Activated CD4-positive, alpha-beta T cell treated with anti-CD3 and anti-CD28 coated beads for 36 hours (primary cell): ENCODE measurements at regions not wholly inside any gene's neighbourhood (a gene's known extent, or its start where the extent isn't known, plus 50 kb on each side); places are given as distances from the start of the nearest gene placed in this dataset.

Experiments used
- ATAC-seq: fragments of 200-7000 bp; cut with Tn5 transposase; one replicate; pipeline ENCODE4 v1.10.0; 2021; ENCODE audit warnings: mild to moderate bottlenecking, moderate library complexity
- CTCF ChIA-PET: fragments of 350-600 bp; sonication (Branson Sonifier 250); formaldehyde crosslinking; loops from one replicate; lab custom pipeline; 2021; ENCODE audit warnings: antibody characterized with exemption; lab: Charles Lee
- POLR2A ChIA-PET: fragments of 350-600 bp; sonication (Branson Sonifier 250); formaldehyde crosslinking; loops from one replicate; lab custom pipeline; 2021; ENCODE audit warnings: antibody characterized with exemption, inconsistent platforms; lab: Charles Lee
- DNase-seq: peaks from one replicate; pipeline ENCODE4 v3.0.0-alpha.2; 2020
- H3K27ac Mint-ChIP-seq: one replicate; pipeline ENCODE4 v1.8.0; 2021; ENCODE audit warnings: mixed read lengths
- H3K27me3 Mint-ChIP-seq: one replicate; pipeline ENCODE4 v1.8.0; 2021; ENCODE audit warnings: mixed read lengths
- H3K36me3 Mint-ChIP-seq: one replicate; pipeline ENCODE4 v1.8.0; 2021; ENCODE audit warnings: low read depth, mixed read lengths
- H3K4me1 Mint-ChIP-seq: one replicate; pipeline ENCODE4 v1.8.0; 2021; ENCODE audit warnings: mixed read lengths
- H3K4me3 Mint-ChIP-seq: one replicate; pipeline ENCODE4 v1.8.0; 2021; ENCODE audit warnings: mild to moderate bottlenecking, moderate library complexity, mixed read lengths
- H3K9me3 Mint-ChIP-seq: one replicate; pipeline ENCODE4 v1.8.0; 2021; ENCODE audit warnings: low read depth, mixed read lengths
- intact Hi-C, 2 experiments: fragments of 100-400 bp; cut with DNase I in 1 of 2; cut with micrococcal nuclease in 1 of 2; formaldehyde crosslinking; loops; one replicate each; pipeline versions ENCODE4 v1.14.2 to v1.15.1; 2022 to 2024; cut with DNase I, micrococcal nuclease

DNA sequence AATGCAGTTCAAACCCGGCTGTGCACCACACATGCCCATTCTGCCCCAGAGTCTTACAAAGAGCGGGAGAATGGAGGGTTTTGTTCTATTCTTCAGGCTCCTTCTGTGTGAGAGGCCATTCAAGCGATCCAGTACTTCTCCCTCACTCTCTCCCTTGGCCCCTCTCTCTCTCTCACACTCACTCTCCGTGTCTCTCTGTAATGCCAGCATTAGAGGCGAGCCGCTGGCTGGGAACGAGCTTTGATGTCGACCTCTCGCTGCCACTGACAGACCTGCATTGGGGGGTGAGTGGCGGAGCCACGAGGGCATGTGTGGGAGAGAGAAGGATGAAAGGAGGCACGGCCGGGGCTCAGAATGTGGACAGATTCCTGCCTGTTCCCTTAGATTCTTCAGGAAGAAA, 231.7 kb upstream of the ARRDC4 start:
- ATAC-seq (no peak), DNase-seq (no peak)
- ChIA-PET CTCF (no interaction called here), POLR2A (no interaction called here)
- no peak overlapping the region for H3K27ac Mint-ChIP-seq
- no peak overlapping the region for H3K4me3 Mint-ChIP-seq
- no peaks in the 10 kb centered on the region for H3K36me3 Mint-ChIP-seq
- intact Hi-C loops: no loop called here
- no peaks in the 10 kb centered on the region for H3K27me3 Mint-ChIP-seq
- H3K4me1 Mint-ChIP-seq: no peaks in the 10 kb centered on the region
- H3K9me3 Mint-ChIP-seq: no peaks in the 10 kb centered on the region

DNA sequence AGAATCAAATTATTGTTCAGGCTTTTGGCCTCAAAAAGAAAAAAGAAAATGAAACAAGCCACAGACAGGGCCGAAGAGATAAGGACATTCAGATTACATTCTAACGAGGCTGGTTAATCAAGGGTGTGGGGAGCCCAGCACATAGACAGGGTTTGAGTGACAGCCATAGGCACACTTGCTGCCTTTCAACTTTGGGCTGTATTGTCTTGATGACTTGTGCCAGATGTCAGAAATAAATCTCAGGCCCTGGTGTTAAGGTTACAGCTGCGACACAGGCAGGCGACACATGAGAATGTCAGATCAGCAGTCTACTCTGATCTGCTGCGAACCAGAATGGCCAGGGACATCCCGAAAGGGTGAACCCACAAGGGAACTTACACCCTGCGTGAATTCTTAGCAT, 231.2 kb upstream of the ARRDC4 start:
- intact Hi-C loops: no loop called here
- no peak overlapping the region for H3K27ac Mint-ChIP-seq
- DNase-seq (no peak), ATAC-seq (no peak)
- H3K27me3 Mint-ChIP-seq: no peaks in the 10 kb centered on the region
- no peak overlapping the region for H3K4me3 Mint-ChIP-seq
- no peaks in the 10 kb centered on the region for H3K4me1 Mint-ChIP-seq
- no peaks in the 10 kb centered on the region for H3K9me3 Mint-ChIP-seq
- CTCF ChIA-PET: no interaction called here
- no peaks in the 10 kb centered on the region for H3K36me3 Mint-ChIP-seq
- POLR2A ChIA-PET: no interaction called here

DNA sequence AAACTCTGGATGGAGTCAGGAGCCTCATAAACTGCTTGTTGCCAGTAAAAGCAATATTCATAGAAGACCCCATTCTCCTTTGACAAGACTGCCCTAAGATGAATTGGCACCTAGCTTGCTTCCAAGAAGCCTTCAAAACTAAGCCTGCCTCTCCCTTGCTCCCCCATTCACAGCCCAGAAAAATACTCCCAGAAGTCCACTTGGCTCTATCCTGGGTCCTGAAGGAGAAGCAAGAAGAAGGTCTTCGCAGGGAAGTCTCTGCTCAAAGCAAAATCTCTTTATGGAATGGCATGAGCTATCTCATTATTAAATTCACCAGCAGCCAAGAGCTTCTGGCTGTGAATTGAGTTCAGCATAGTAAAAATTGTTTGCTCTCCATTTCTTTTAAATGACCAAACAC, 230.2 kb upstream of the ARRDC4 start:
- Mint-ChIP-seq H3K4me1 (no peaks in the 10 kb centered on the region), H3K27ac (no peak overlapping the region), H3K4me3 (no peak overlapping the region), H3K27me3 (no peaks in the 10 kb centered on the region), H3K36me3 (no peaks in the 10 kb centered on the region), H3K9me3 (no peaks in the 10 kb centered on the region)
- ChIA-PET CTCF (no interaction called here), POLR2A (no interaction called here)
- DNase-seq: no peak
- intact Hi-C loops: no loop called here
- ATAC-seq: no peak

DNA sequence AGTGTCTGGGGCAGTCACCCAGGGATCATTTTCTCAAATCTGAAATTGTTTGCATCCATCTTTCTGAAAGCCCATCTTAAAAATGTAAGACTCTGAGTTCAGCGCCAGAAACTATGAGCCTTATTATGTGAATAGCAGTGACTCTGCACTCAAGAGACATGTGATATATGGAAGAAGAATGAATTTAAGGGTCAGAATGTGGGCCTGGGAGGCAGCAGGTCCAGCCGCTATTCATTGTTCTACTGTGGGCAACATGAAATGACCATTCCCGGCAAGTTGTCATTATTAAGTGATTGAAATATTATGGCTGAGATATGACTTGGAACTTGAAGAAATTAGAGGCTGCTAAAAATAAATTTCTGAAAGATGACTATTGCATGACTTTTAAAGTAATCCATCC, 228.6 kb upstream of the ARRDC4 start:
- ChIA-PET CTCF (no interaction called here), POLR2A (no interaction called here)
- DNase-seq: no peak
- intact Hi-C loops: no loop called here
- Mint-ChIP-seq H3K36me3 (no peaks in the 10 kb centered on the region), H3K27me3 (no peaks in the 10 kb centered on the region), H3K4me3 (no peak overlapping the region), H3K27ac (no peak overlapping the region), H3K9me3 (no peaks in the 10 kb centered on the region), H3K4me1 (no peaks in the 10 kb centered on the region)
- ATAC-seq: no peak

DNA sequence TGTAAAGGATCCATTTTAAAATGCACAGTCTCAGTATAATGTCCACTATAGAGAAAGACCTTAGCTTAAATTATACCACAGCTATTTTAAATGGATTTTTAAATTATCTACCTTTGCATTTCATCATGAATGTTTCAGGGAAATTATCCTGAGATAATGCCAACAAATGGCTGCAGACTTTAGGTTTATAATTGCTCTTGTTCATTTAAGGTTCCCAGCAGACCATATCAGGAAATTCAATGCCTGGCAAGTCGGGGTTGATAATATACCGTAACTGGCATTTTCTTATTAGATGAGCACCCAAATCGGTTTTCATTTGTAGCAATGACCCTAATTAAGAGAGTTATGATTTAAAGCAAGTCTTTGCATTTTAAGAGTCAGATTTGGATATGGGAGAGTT, 227.1 kb upstream of the ARRDC4 start:
- intact Hi-C loops: no loop called here
- Mint-ChIP-seq H3K27me3 (no peaks in the 10 kb centered on the region), H3K36me3 (no peaks in the 10 kb centered on the region), H3K4me3 (no peak overlapping the region), H3K9me3 (no peaks in the 10 kb centered on the region), H3K4me1 (no peaks in the 10 kb centered on the region), H3K27ac (no peak overlapping the region)
- ChIA-PET CTCF (no interaction called here), POLR2A (no interaction called here)
- ATAC-seq (no peak), DNase-seq (no peak)

DNA sequence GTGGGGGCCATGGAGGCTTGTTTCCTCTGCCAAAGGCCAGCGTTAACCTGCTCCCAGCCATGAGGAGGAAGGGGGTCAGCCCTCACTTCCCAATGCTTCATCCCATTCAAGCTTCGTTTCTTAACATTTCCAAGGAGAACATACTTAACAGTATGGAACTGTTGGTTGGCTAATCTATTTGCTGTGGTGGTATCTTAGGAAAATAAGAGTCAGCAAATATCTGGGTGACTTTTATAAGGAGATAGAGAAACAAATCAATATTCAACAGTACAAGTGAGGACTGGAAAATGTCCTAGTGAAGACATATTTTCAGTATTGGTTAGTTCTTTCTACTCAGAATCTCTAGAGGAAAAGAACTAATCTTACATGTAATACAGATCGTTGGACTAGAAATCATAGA, 223.8 kb upstream of the ARRDC4 start:
- H3K27me3 Mint-ChIP-seq: no peaks in the 10 kb centered on the region
- CTCF ChIA-PET: interaction anchor here (0.6 to 0.8 kb wide), 2 partner anchors 53 to 54 kb away, joined by 3 to 4 read pairs; no protein-coding TSS in a partner anchor
- H3K9me3 Mint-ChIP-seq: no peaks in the 10 kb centered on the region
- no peaks in the 10 kb centered on the region for H3K4me1 Mint-ChIP-seq
- DNase-seq: no peak
- POLR2A ChIA-PET: no interaction called here
- intact Hi-C loops: no loop called here
- no peak overlapping the region for H3K4me3 Mint-ChIP-seq
- ATAC-seq: no peak
- H3K27ac Mint-ChIP-seq: no peak overlapping the region
- no peaks in the 10 kb centered on the region for H3K36me3 Mint-ChIP-seq

DNA sequence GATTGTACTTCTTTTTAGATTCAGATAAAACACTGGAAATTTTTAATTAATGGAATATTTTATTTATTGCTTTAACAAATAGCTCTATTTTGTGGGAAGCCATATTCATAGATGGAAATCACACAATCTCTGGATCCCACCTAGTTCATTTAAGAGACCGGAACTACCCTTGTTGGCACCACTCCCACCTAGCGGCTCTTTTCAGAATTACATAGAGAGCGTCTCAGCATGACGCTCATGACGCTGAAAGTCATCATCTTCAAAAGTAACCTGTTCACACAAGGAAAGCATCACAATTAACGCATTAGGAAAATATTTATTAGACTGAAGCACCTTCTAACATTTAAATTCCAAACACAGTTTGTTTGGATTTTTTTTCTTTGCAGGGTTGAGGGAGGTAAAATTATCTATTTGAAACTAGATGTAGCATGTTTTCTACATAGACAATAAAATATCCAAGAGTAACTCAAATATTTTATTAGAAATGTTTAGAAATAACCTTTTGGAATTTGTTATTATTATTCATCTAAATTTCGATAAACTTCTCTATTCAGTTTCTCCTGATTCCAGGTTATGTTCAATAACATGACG, 214.9 kb upstream of the ARRDC4 start:
- Mint-ChIP-seq H3K36me3 (no peaks in the 10 kb centered on the region), H3K4me3 (no peak overlapping the region), H3K4me1 (no peaks in the 10 kb centered on the region), H3K27me3 (peaks cover 5% of the 10 kb centered on the region), H3K9me3 (no peaks in the 10 kb centered on the region), H3K27ac (no peak overlapping the region)
- ChIA-PET POLR2A (no interaction called here), CTCF (interaction anchor here (0.7 kb wide), 1 partner anchor 66 kb away, joined by 3 read pairs; no protein-coding TSS in a partner anchor)
- ATAC-seq (no peak), DNase-seq (peak; percentile 52)
- intact Hi-C loops: no loop called here

DNA sequence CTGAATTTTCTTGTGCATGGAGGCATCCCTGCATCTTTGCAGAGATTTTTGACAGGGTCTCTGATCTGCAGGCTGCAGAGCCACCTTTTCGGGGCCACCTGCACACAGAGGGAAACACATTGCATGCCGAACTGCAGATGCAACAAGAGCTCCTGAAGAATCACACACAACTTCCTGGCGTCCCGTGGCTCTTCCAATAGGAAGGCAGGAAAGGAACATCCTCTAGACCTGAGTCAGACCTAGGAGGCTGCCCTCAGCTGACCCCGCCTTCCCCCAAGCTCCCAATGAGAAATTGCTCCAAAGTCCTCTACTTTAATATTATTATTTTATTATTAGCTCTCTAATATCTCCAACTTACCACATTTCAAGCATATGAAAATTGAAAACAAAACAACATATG, 213.2 kb upstream of the ARRDC4 start:
- Mint-ChIP-seq H3K36me3 (no peaks in the 10 kb centered on the region), H3K27me3 (peaks cover 5% of the 10 kb centered on the region), H3K27ac (no peak overlapping the region), H3K9me3 (no peaks in the 10 kb centered on the region), H3K4me3 (no peak overlapping the region), H3K4me1 (no peaks in the 10 kb centered on the region)
- POLR2A ChIA-PET: no interaction called here
- CTCF ChIA-PET: no interaction called here
- ATAC-seq (no peak), DNase-seq (no peak)
- intact Hi-C loops: no loop called here

DNA sequence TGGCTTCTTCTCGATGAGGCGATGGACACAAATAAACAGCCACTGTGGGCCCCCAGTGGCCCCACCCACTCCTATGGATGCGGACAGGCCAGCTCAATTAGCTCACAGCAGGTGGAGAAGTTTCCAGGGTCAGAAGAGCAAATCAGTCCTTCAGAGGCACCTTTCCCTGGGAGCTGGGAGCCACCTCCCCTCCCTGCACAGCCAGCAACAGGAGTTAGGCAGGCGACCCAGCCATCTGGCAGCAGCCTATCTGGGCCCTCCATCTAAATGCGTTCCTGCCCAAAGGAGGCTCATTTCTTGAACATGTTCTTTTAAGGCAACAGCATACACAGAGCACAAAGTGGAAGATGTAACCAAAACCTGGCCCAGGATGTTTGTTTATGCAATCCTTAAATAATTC, 211.9 kb upstream of the ARRDC4 start:
- H3K9me3 Mint-ChIP-seq: no peaks in the 10 kb centered on the region
- no peak overlapping the region for H3K4me3 Mint-ChIP-seq
- POLR2A ChIA-PET: no interaction called here
- no peak for DNase-seq
- ATAC-seq: no peak
- H3K4me1 Mint-ChIP-seq: no peaks in the 10 kb centered on the region
- intact Hi-C loops: no loop called here
- no peak overlapping the region for H3K27ac Mint-ChIP-seq
- H3K27me3 Mint-ChIP-seq: peaks cover 5% of the 10 kb centered on the region
- CTCF ChIA-PET: no interaction called here
- H3K36me3 Mint-ChIP-seq: no peaks in the 10 kb centered on the region

DNA sequence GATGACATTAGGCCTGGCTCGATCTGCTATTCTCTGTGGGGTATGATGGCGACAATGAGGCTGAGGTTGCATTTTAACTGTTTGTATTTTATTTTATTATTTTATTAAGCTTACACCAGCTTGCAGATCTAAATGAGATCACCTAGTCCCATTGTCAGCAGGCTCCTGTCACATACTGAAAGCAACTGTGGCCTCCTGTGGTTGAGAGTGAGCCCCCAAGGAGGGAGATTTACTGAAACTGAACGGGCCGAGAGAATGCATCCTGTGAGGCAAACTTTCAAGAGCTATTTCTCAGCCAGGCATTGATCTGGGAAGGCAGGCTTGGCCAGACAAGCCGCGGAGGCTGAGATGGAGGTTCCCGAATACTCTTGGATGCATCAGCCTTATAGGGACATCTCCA, 210.4 kb upstream of the ARRDC4 start:
- H3K9me3 Mint-ChIP-seq: no peaks in the 10 kb centered on the region
- no peak for ATAC-seq
- H3K4me3 Mint-ChIP-seq: no peak overlapping the region
- H3K4me1 Mint-ChIP-seq: no peaks in the 10 kb centered on the region
- ChIA-PET CTCF (interaction anchor here (0.6 to 0.8 kb wide), 2 partner anchors 37 to 555 kb away, joined by 3 read pairs; no protein-coding TSS in a partner anchor), POLR2A (no interaction called here)
- intact Hi-C loops: loop anchor here in 1 of 2 experiments (10.0 kb wide), 1 partner anchor 1425 kb away; no protein-coding TSS in a partner anchor
- no peak for DNase-seq
- H3K27ac Mint-ChIP-seq: no peak overlapping the region
- H3K36me3 Mint-ChIP-seq: no peaks in the 10 kb centered on the region
- peaks cover 7% of the 10 kb centered on the region for H3K27me3 Mint-ChIP-seq

DNA sequence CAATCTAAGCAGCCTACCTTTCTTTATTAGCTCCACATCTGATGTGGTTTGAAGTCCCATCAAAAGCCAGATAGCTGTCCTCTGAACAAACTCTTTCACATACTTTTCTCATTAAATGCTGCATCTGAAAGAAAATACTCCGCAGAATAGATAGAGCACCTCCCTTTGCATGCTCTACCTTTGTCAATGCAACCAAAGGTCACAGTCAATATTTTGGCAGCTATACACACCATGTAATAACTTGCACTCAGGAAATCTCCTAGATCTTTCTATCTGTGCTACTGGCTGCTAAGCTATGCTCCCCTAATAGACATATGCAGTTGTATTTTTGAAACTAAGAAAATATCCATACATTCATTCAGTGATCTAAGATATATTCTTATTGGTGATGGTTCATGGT, 204.8 kb upstream of the ARRDC4 start:
- ATAC-seq (no peak), DNase-seq (no peak)
- no peaks in the 10 kb centered on the region for H3K4me1 Mint-ChIP-seq
- no peak overlapping the region for H3K4me3 Mint-ChIP-seq
- H3K27me3 Mint-ChIP-seq: peaks cover 6% of the 10 kb centered on the region
- H3K36me3 Mint-ChIP-seq: no peaks in the 10 kb centered on the region
- CTCF ChIA-PET: interaction anchor here (0.9 to 1.1 kb wide), 2 partner anchors 20 to 58 kb away, joined by 3 read pairs; no protein-coding TSS in a partner anchor
- intact Hi-C loops: loop anchor here in 1 of 2 experiments (10.0 kb wide), 1 partner anchor 1431 kb away; no protein-coding TSS in a partner anchor
- POLR2A ChIA-PET: no interaction called here
- H3K27ac Mint-ChIP-seq: no peak overlapping the region
- no peaks in the 10 kb centered on the region for H3K9me3 Mint-ChIP-seq

DNA sequence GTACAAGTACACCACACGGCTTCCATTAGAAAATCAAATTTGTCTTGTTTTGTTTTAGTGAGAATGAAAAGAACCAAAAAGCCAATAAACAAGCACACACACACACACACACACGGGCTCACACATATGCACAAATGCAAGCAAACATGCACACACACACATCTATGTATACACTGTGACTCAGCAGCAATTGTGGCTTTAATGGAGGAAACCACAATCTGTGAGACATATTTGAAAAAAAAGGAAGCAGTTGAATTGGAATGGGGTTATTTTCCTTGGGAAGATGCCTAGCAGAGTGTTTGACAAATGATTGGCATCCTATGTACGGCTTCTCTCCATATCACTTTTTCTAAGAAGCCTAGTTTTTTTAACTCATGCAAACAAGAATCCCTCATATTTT, 201.1 kb upstream of the ARRDC4 start:
- intact Hi-C loops: loop anchor here in 1 of 2 experiments (10.0 kb wide), 1 partner anchor 1435 kb away; no protein-coding TSS in a partner anchor
- DNase-seq (no peak), ATAC-seq (no peak)
- no peak overlapping the region for H3K4me3 Mint-ChIP-seq
- no peaks in the 10 kb centered on the region for H3K4me1 Mint-ChIP-seq
- H3K9me3 Mint-ChIP-seq: no peaks in the 10 kb centered on the region
- no peaks in the 10 kb centered on the region for H3K36me3 Mint-ChIP-seq
- ChIA-PET CTCF (no interaction called here), POLR2A (no interaction called here)
- H3K27me3 Mint-ChIP-seq: peaks cover 5% of the 10 kb centered on the region
- no peak overlapping the region for H3K27ac Mint-ChIP-seq
